ENCODE measurements at regions not wholly inside any gene's neighbourhood (a gene's known extent, or its start where the extent isn't known, plus 50 kb on each side); places are given as distances from the start of the nearest gene placed in this dataset.

GRCh38 chr9:88932766-88933165 lies 58.5 kb upstream of the S1PR3 start:
- no peak for TF ChIP-seq EZH2phosphoT487 (IDR thresholded peaks at IDR 0.05; ENCODE audit: borderline replicate concordance, low read depth, low read length)
- no peak for TF ChIP-seq CTCF (conservative IDR thresholded peaks at IDR 0.05; ENCODE audit: low read length)
- Histone ChIP-seq H3K79me2 (ENCODE audit: insufficient read depth, low read depth, low read length) (no peaks in the 10 kb centered on the region), H3K9me2 (ENCODE audit: insufficient read depth, low read length) (no peaks in the 10 kb centered on the region), H3K27ac (ENCODE audit: low read depth, low read length, poor library complexity, severe bottlenecking) (no peak overlapping the region), H3K9me3 (ENCODE audit: low read length) (peaks cover 18% of the 10 kb centered on the region; the same call in 1 of the 2 replicates), H3K4me3 (ENCODE audit: low read depth, low read length, poor library complexity, severe bottlenecking) (no peak overlapping the region), H4K20me1 (ENCODE audit: insufficient read depth, low read length) (no peaks in the 10 kb centered on the region), H3K4me2 (ENCODE audit: low read length) (no peak overlapping the region), H3K36me3 (ENCODE audit: insufficient read depth, low read length) (no peaks in the 10 kb centered on the region; the same call in 1 of the 2 replicates), H2AFZ (ENCODE audit: low read length) (no peak overlapping the region), H3K4me1 (ENCODE audit: insufficient read depth, low read length, poor library complexity, severe bottlenecking) (peaks cover 9% of the 10 kb centered on the region)
- CTCF ChIA-PET (ENCODE audit: unreplicated experiment) = no interaction called here
- DNase-seq (ENCODE audit: low spot score) = no peak
- POLR2A ChIA-PET = interaction anchor here (0.7 kb wide), 1 partner anchor 529 kb away, joined by 3 read pairs; no protein-coding TSS in a partner anchor
- intact Hi-C loops (cut with micrococcal nuclease; ENCODE audit: unreplicated experiment) = no loop called here
- BruUV-seq (replicated peaks) = no TSS peak

- POLR2A ChIA-PET = interaction anchor here (0.6 to 0.9 kb wide), 3 partner anchors 111 to 943 kb away, joined by 3 read pairs; no protein-coding TSS in a partner anchor
- TF ChIP-seq CTCF (conservative IDR thresholded peaks at IDR 0.05; ENCODE audit: low read length) (no peak), EZH2phosphoT487 (IDR thresholded peaks at IDR 0.05; ENCODE audit: borderline replicate concordance, low read depth, low read length) (no peak)
- no peak for DNase-seq (ENCODE audit: low spot score)
- no peak overlapping the region for H3K4me3 ChIP-seq (ENCODE audit: low read depth, low read length, poor library complexity, severe bottlenecking)
- BruUV-seq (replicated peaks) = no TSS peak
- H3K4me2 ChIP-seq (ENCODE audit: low read length) = no peak overlapping the region
- no peak overlapping the region for H2AFZ ChIP-seq (ENCODE audit: low read length)
- no peaks in the 10 kb centered on the region for H3K79me2 ChIP-seq (ENCODE audit: insufficient read depth, low read depth, low read length)
- H3K9me3 ChIP-seq (ENCODE audit: low read length) = peaks cover 8% of the 10 kb centered on the region; the same call in 1 of the 2 replicates
- H3K4me1 ChIP-seq (ENCODE audit: insufficient read depth, low read length, poor library complexity, severe bottlenecking) = no peaks in the 10 kb centered on the region
- CTCF ChIA-PET (ENCODE audit: unreplicated experiment) = no interaction called here
- H3K36me3 ChIP-seq (ENCODE audit: insufficient read depth, low read length) = no peaks in the 10 kb centered on the region; the same call in 1 of the 2 replicates
- intact Hi-C loops (cut with micrococcal nuclease; ENCODE audit: unreplicated experiment) = no loop called here
- no peak overlapping the region for H3K27ac ChIP-seq (ENCODE audit: low read depth, low read length, poor library complexity, severe bottlenecking)
- no peaks in the 10 kb centered on the region for H3K9me2 ChIP-seq (ENCODE audit: insufficient read depth, low read length)
- no peaks in the 10 kb centered on the region for H4K20me1 ChIP-seq (ENCODE audit: insufficient read depth, low read length)
Observed at GRCh38 chr9:88933607-88934379, 57.5 kb upstream of the S1PR3 start.

Data from OCI-LY7 (cell line).